ENCODE measurements at regions not wholly inside any gene's neighbourhood (a gene's known extent, or its start where the extent isn't known, plus 50 kb on each side); places are given as distances from the start of the nearest gene placed in this dataset.

GRCh38 chr20:7596541-7596940 lies 343.7 kb downstream of the HAO1 start:
- no peak for TF ChIP-seq CTCF (IDR thresholded peaks at IDR 0.05)
- no peak for TF ChIP-seq POLR2A (IDR thresholded peaks at IDR 0.05)

Measured in Peyer's patch (tissue), 4 donors.